ENCODE measurements at regions not wholly inside any gene's neighbourhood (a gene's known extent, or its start where the extent isn't known, plus 50 kb on each side); places are given as distances from the start of the nearest gene placed in this dataset.

GRCh38 chr1:163927493-163927892, 605.7 kb downstream of the NUF2 start:
- TF ChIP-seq CTCF (IDR thresholded peaks at IDR 0.05) (no peak), POLR2A (IDR thresholded peaks at IDR 0.05) (no peak)

Data from prostate gland (tissue), 2 donors.